Middle frontal gyrus (tissue), 1 donor: ENCODE measurements at regions not wholly inside any gene's neighbourhood (a gene's known extent, or its start where the extent isn't known, plus 50 kb on each side); places are given as distances from the start of the nearest gene placed in this dataset.
"Not testable (repeated sequence)": the region's sequence is repeated elsewhere in the genome, so short reads cannot be mapped to it uniquely, and the experiment has no call there.

Experiments used
- DNase-seq: peaks from one replicate; pipeline ENCODE4 v3.0.0-alpha.2; 2015; ENCODE audit warnings: low spot score; ENCODE audit errors: extremely low spot score

GRCh38 chr10:109732254-109732965 is 190.9 kb downstream of the XPNPEP1 start:
- no peak for DNase-seq

GRCh38 chr10:109729895-109730294 is 193.4 kb downstream of the XPNPEP1 start:
- DNase-seq = not testable (repeated sequence)

GRCh38 chr10:109727436-109727835 is 195.9 kb downstream of the XPNPEP1 start:
- DNase-seq = no peak

GRCh38 chr10:109726473-109726872 is 196.8 kb downstream of the XPNPEP1 start:
- DNase-seq = no peak

- DNase-seq = no peak
These were observed 200.0 kb downstream of the XPNPEP1 start for GRCh38 chr10:109723305-109723704.

- no peak for DNase-seq
These were observed 201.8 kb downstream of the XPNPEP1 start for GRCh38 chr10:109721453-109722064.

- DNase-seq = no peak
These were observed 217.2 kb downstream of the XPNPEP1 start for GRCh38 chr10:109706026-109706560.

GRCh38 chr10:109701633-109702215 is 221.6 kb downstream of the XPNPEP1 start:
- DNase-seq = no peak

- DNase-seq = no peak
These were observed 224.2 kb downstream of the XPNPEP1 start for GRCh38 chr10:109698882-109699664.

GRCh38 chr10:109698086-109698485 is 225.2 kb downstream of the XPNPEP1 start:
- no peak for DNase-seq

- no peak for DNase-seq
These were observed 226.1 kb downstream of the XPNPEP1 start for GRCh38 chr10:109696981-109697775.

- DNase-seq = no peak
These were observed 226.8 kb downstream of the XPNPEP1 start for GRCh38 chr10:109696462-109696861.

GRCh38 chr10:109695988-109696387 is 227.3 kb downstream of the XPNPEP1 start:
- DNase-seq = no peak

- DNase-seq = no peak
These were observed 233.5 kb downstream of the XPNPEP1 start for GRCh38 chr10:109689785-109690184.

GRCh38 chr10:109679478-109679877 is 243.8 kb downstream of the XPNPEP1 start:
- no peak for DNase-seq

- no peak for DNase-seq
These were observed 244.5 kb downstream of the XPNPEP1 start for GRCh38 chr10:109678857-109679256.

- DNase-seq = no peak
These were observed 246.6 kb downstream of the XPNPEP1 start for GRCh38 chr10:109676703-109677102.

- DNase-seq = no peak
These were observed 254.6 kb downstream of the XPNPEP1 start for GRCh38 chr10:109668703-109669102.

GRCh38 chr10:109668154-109668665 is 255.1 kb downstream of the XPNPEP1 start:
- DNase-seq = no peak

- DNase-seq = no peak
These were observed 258.0 kb downstream of the XPNPEP1 start for GRCh38 chr10:109665321-109665720.

- DNase-seq = no peak
These were observed 258.8 kb downstream of the XPNPEP1 start for GRCh38 chr10:109664554-109664953.
